ENCODE measurements at regions not wholly inside any gene's neighbourhood (a gene's known extent, or its start where the extent isn't known, plus 50 kb on each side); places are given as distances from the start of the nearest gene placed in this dataset.

GRCh38 chr1:229990326-229990725 lies 76.7 kb upstream of the GALNT2 start:
- ChIA-PET POLR2A (ENCODE audit: partially characterized antibody) (no interaction called here), CTCF (ENCODE audit: partially characterized antibody) (no interaction called here)
- Histone ChIP-seq H3K27me3 (replicated peaks in 1 of 4; ENCODE audit: control insufficient read depth in 3 of 4, extremely low read depth in 1 of 4, insufficient read depth in 3 of 4, low read length in 3 of 4) (no peaks in the 10 kb centered on the region), H3K56ac (replicated peaks; ENCODE audit: insufficient read length, low read depth, low read length) (no peak overlapping the region), H3K14ac (ENCODE audit: insufficient read length) (no peak overlapping the region), H2BK120ac (replicated peaks; ENCODE audit: low read depth, low read length) (no peak overlapping the region), H2BK20ac (ENCODE audit: low read length) (no peak overlapping the region), H3K23me2 (ENCODE audit: low read depth, low read length) (0 out of 2 replicates have a peak, but pooled peaks cover 2% of the 10 kb centered on the region), H2AFZ (ENCODE audit: low read length) (no peak overlapping the region), H4K8ac (ENCODE audit: extremely low read depth, insufficient read depth, low read length) (no peak overlapping the region), H2BK12ac (ENCODE audit: low read depth, low read length) (no peak overlapping the region), H3K18ac (ENCODE audit: extremely low read depth, low read length) (no peak overlapping the region), H3K23ac (ENCODE audit: insufficient read length) (no peak overlapping the region), H3K9me3 (ENCODE audit: insufficient read depth in 2 of 2, low read depth in 1 of 2, low read length in 1 of 2) (no peaks in the 10 kb centered on the region), H2BK15ac (ENCODE audit: low read length) (no peak overlapping the region), H3K4me1 (replicated peaks in 1 of 4; ENCODE audit: control insufficient read depth in 3 of 4, insufficient read depth in 4 of 4, low read length in 3 of 4) (no peaks in the 10 kb centered on the region; a peak in 3 of 7 replicates), H3K9ac (replicated peaks in 1 of 4; ENCODE audit: extremely low read depth in 1 of 4, low read depth in 3 of 4, low read length in 3 of 4) (no peak overlapping the region), H3K4ac (replicated peaks; ENCODE audit: insufficient read length, low read depth, low read length) (no peak overlapping the region), H3K27ac (ENCODE audit: low read depth, low read length) (no peak overlapping the region), H3K4me3 (ENCODE audit: extremely low read depth in 1 of 4, insufficient read depth in 2 of 4, low read depth in 3 of 4, low read length in 4 of 4) (no peak overlapping the region), H2AK5ac (ENCODE audit: low read depth, low read length) (no peak overlapping the region), H4K5ac (ENCODE audit: insufficient read length, low read depth, low read length) (no peak overlapping the region), H3K79me1 (ENCODE audit: low read depth, low read length) (no peaks in the 10 kb centered on the region), H4K20me1 (replicated peaks in 1 of 2; ENCODE audit: control insufficient read depth in 1 of 2, insufficient read depth in 2 of 2, low read length in 2 of 2) (no peaks in the 10 kb centered on the region), H3K36me3 (ENCODE audit: control insufficient read depth in 2 of 4, insufficient read depth in 4 of 4, low read length in 3 of 4) (no peaks in the 10 kb centered on the region), H3K4me2 (ENCODE audit: insufficient read depth in 1 of 2, low read depth in 2 of 2, low read length in 2 of 2) (no peak overlapping the region), H3K79me2 (ENCODE audit: control insufficient read depth in 1 of 2, insufficient read depth in 2 of 2, low read length in 2 of 2) (no peaks in the 10 kb centered on the region), H2BK5ac (ENCODE audit: low read depth, low read length) (no peak overlapping the region), H4K91ac (replicated peaks; ENCODE audit: insufficient read length, low read length) (no peak overlapping the region)
- DNase-seq (ENCODE audit: low read depth in 1 of 2, low spot score in 2 of 2), result no peak
- FAIRE-seq, result no peak
- WGBS, 2 experiments (ENCODE audit: extremely low coverage in 1 of 2, insufficient coverage in 1 of 2, insufficient read length in 1 of 2, insufficient replicate concordance in 2 of 2, low coverage in 1 of 2, low lambda C conversion rate in 2 of 2, missing lambda C conversion rate in 1 of 2), result 82% methylated on average over 8 of the region's 8 CpGs; no CpG with 5 or more reads in 1 of the 2 experiments
- TF ChIP-seq POLR2AphosphoS5 (IDR thresholded peaks at IDR 0.05; ENCODE audit: low read depth, low read length) (no peak), CTCF (IDR thresholded peaks at IDR 0.05; ENCODE audit: control extremely low read depth in 1 of 3, insufficient read depth in 1 of 3, low read depth in 1 of 3, low read length in 3 of 3) (no peak), KDM1A (IDR thresholded peaks at IDR 0.05; ENCODE audit: borderline replicate concordance, low read length) (no peak), RBBP5 (IDR thresholded peaks at IDR 0.05; ENCODE audit: borderline replicate concordance, low read depth, low read length) (no peak), TAF7 (optimal IDR thresholded peaks at IDR 0.05; ENCODE audit: borderline replicate concordance, low read depth, low read length) (no peak), RNF2 (IDR thresholded peaks at IDR 0.05; ENCODE audit: borderline replicate concordance, low read depth, low read length, missing control alignments, poor library complexity, severe bottlenecking) (no peak), SUZ12 (IDR thresholded peaks at IDR 0.05; ENCODE audit: low read length) (no peak), ASH2L (IDR thresholded peaks at IDR 0.05; ENCODE audit: low read length) (no peak), SAP30 (IDR thresholded peaks at IDR 0.05; ENCODE audit: insufficient read depth, insufficient replicate concordance, low read length) (no peak), NRF1 (IDR thresholded peaks at IDR 0.05; ENCODE audit: low read depth, low read length) (no peak)
- TF ChIP-seq, protein P1, sequence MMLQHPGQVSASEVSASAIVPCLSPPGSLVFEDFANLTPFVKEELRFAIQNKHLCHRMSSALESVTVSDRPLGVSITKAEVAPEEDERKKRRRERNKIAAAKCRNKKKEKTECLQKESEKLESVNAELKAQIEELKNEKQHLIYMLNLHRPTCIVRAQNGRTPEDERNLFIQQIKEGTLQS (IDR thresholded peaks at IDR 0.05; ENCODE audit: insufficient read depth, low read depth, low read length), result no peak
